HL-60 (cell line): ENCODE measurements at regions not wholly inside any gene's neighbourhood (a gene's known extent, or its start where the extent isn't known, plus 50 kb on each side); places are given as distances from the start of the nearest gene placed in this dataset.

Experiments
- GABPA ChIP-seq: IDR thresholded peaks from 2 replicates; pipeline ENCODE4 v1.6.1; 2012; ENCODE audit warnings: low read depth
- POLR2AphosphoS5 ChIP-seq: IDR thresholded peaks from 2 replicates; pipeline ENCODE4 v1.6.1; 2012; ENCODE audit warnings: low read depth
- SPI1 ChIP-seq: IDR thresholded peaks from 2 replicates; pipeline ENCODE4 v1.6.1; 2012; ENCODE audit warnings: low read depth, mild to moderate bottlenecking, borderline replicate concordance
- TF ChIP-seq, protein P1 (sequence below): IDR thresholded peaks from one replicate; pipeline ENCODE4 v1.5.1; 2011; ENCODE audit warnings: low read length, control low read depth, inconsistent platforms; ENCODE audit not compliant: insufficient read depth
- TF ChIP-seq, protein P2 (sequence below): IDR thresholded peaks from 2 replicates; pipeline ENCODE4 v1.6.1; 2012; ENCODE audit warnings: low read depth; ENCODE audit not compliant: insufficient replicate concordance

DNA sequence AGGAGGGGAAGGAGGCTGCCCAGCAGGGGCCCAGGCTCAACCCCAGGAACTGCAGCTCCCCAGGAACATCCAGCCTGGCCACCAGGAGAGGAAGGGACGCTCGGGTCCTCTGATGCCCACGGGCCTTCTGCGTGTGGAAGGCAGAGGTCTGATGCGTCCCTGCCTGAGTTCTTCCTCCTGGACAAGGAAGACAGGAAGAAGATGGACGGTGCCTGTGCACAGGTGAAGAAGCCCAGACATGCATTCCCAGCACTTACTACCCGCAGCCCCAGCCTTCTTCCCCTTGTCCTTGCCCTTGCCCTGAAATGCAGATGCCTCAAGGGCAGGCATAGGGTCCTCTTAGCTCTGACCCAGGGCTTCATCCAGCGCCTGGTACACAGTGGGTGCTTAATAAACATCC lies 56.7 kb upstream of the IRX1 start:
- TF ChIP-seq, protein P1, sequence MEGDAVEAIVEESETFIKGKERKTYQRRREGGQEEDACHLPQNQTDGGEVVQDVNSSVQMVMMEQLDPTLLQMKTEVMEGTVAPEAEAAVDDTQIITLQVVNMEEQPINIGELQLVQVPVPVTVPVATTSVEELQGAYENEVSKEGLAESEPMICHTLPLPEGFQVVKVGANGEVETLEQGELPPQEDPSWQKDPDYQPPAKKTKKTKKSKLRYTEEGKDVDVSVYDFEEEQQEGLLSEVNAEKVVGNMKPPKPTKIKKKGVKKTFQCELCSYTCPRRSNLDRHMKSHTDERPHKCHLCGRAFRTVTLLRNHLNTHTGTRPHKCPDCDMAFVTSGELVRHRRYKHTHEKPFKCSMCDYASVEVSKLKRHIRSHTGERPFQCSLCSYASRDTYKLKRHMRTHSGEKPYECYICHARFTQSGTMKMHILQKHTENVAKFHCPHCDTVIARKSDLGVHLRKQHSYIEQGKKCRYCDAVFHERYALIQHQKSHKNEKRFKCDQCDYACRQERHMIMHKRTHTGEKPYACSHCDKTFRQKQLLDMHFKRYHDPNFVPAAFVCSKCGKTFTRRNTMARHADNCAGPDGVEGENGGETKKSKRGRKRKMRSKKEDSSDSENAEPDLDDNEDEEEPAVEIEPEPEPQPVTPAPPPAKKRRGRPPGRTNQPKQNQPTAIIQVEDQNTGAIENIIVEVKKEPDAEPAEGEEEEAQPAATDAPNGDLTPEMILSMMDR, result no peak
- TF ChIP-seq POLR2AphosphoS5 (no peak), SPI1 (no peak), GABPA (no peak)
- TF ChIP-seq, protein P2, sequence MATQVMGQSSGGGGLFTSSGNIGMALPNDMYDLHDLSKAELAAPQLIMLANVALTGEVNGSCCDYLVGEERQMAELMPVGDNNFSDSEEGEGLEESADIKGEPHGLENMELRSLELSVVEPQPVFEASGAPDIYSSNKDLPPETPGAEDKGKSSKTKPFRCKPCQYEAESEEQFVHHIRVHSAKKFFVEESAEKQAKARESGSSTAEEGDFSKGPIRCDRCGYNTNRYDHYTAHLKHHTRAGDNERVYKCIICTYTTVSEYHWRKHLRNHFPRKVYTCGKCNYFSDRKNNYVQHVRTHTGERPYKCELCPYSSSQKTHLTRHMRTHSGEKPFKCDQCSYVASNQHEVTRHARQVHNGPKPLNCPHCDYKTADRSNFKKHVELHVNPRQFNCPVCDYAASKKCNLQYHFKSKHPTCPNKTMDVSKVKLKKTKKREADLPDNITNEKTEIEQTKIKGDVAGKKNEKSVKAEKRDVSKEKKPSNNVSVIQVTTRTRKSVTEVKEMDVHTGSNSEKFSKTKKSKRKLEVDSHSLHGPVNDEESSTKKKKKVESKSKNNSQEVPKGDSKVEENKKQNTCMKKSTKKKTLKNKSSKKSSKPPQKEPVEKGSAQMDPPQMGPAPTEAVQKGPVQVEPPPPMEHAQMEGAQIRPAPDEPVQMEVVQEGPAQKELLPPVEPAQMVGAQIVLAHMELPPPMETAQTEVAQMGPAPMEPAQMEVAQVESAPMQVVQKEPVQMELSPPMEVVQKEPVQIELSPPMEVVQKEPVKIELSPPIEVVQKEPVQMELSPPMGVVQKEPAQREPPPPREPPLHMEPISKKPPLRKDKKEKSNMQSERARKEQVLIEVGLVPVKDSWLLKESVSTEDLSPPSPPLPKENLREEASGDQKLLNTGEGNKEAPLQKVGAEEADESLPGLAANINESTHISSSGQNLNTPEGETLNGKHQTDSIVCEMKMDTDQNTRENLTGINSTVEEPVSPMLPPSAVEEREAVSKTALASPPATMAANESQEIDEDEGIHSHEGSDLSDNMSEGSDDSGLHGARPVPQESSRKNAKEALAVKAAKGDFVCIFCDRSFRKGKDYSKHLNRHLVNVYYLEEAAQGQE, result no peak
